HEK293 (cell line): ENCODE measurements at regions not wholly inside any gene's neighbourhood (a gene's known extent, or its start where the extent isn't known, plus 50 kb on each side); places are given as distances from the start of the nearest gene placed in this dataset.

Experiments used
- PRDM2 ChIP-seq: fragments of 450-650 bp; formaldehyde crosslinking; IDR thresholded peaks from 2 replicates; pipeline ENCODE4 v1.5.1; 2016; ENCODE audit warnings: missing biosample characterization, missing genetic modification characterization, borderline replicate concordance
- ZEB2 ChIP-seq: fragments of 450-650 bp; formaldehyde crosslinking; IDR thresholded peaks from 2 replicates; pipeline ENCODE4 v1.5.1; 2016; ENCODE audit warnings: missing biosample characterization, missing genetic modification characterization
- ZNF16 ChIP-seq: fragments of 450-650 bp; formaldehyde crosslinking; IDR thresholded peaks from 2 replicates; pipeline ENCODE4 v1.5.1; 2016; ENCODE audit warnings: low read depth, missing biosample characterization, missing genetic modification characterization
- ZNF366 ChIP-seq: fragments of 450-650 bp; formaldehyde crosslinking; conservative IDR thresholded peaks from 2 replicates; pipeline ENCODE4 v1.5.1; 2016; ENCODE audit warnings: missing biosample characterization, missing genetic modification characterization
- ZSCAN18 ChIP-seq: fragments of 450-650 bp; formaldehyde crosslinking; IDR thresholded peaks from 2 replicates; pipeline ENCODE4 v1.5.1; 2016; ENCODE audit warnings: missing biosample characterization, missing genetic modification characterization

GRCh38 chr5:174531782-174532191 lies 192.6 kb upstream of the MSX2 start:
- TF ChIP-seq ZNF16 (tag by site-specific recombination) (no peak), PRDM2 (tag by site-specific recombination) (no peak), ZSCAN18 (tag by site-specific recombination) (no peak), ZNF366 (peak; percentile 83), ZEB2 (tag by site-specific recombination) (peak; percentile 92)
